ENCODE measurements at regions not wholly inside any gene's neighbourhood (a gene's known extent, or its start where the extent isn't known, plus 50 kb on each side); places are given as distances from the start of the nearest gene placed in this dataset.

- TF ChIP-seq ZNF8 (CRISPR knock-in tag; IDR thresholded peaks at IDR 0.05) (no peak), POU6F1 (CRISPR knock-in tag; IDR thresholded peaks at IDR 0.05; ENCODE audit: borderline replicate concordance, low read depth) (no peak), GLIS3 (CRISPR knock-in tag; IDR thresholded peaks at IDR 0.05) (no peak), OSR1 (CRISPR knock-in tag; IDR thresholded peaks at IDR 0.05) (no peak), TSHZ2 (CRISPR knock-in tag; IDR thresholded peaks at IDR 0.05) (no peak), RARB (CRISPR knock-in tag; IDR thresholded peaks at IDR 0.05) (no peak), ESRRG (CRISPR knock-in tag; IDR thresholded peaks at IDR 0.05) (no peak)
- TF ChIP-seq, protein P1, sequence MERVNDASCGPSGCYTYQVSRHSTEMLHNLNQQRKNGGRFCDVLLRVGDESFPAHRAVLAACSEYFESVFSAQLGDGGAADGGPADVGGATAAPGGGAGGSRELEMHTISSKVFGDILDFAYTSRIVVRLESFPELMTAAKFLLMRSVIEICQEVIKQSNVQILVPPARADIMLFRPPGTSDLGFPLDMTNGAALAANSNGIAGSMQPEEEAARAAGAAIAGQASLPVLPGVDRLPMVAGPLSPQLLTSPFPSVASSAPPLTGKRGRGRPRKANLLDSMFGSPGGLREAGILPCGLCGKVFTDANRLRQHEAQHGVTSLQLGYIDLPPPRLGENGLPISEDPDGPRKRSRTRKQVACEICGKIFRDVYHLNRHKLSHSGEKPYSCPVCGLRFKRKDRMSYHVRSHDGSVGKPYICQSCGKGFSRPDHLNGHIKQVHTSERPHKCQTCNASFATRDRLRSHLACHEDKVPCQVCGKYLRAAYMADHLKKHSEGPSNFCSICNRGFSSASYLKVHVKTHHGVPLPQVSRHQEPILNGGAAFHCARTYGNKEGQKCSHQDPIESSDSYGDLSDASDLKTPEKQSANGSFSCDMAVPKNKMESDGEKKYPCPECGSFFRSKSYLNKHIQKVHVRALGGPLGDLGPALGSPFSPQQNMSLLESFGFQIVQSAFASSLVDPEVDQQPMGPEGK (CRISPR knock-in tag; IDR thresholded peaks at IDR 0.05; ENCODE audit: borderline replicate concordance), result no peak
- no peak for ATAC-seq
Measured at GRCh38 chr6:15096894-15097837, 148.7 kb upstream of the JARID2 start.

GRCh38 chr6:15101130-15101529, 144.7 kb upstream of the JARID2 start:
- no peak for TF ChIP-seq ZFP30 (CRISPR knock-in tag; IDR thresholded peaks at IDR 0.05)
- no peak for TF ChIP-seq POU6F1 (CRISPR knock-in tag; IDR thresholded peaks at IDR 0.05; ENCODE audit: borderline replicate concordance, low read depth)
- TF ChIP-seq ZNF8 (CRISPR knock-in tag; IDR thresholded peaks at IDR 0.05), result no peak
- TF ChIP-seq, protein P1 (CRISPR knock-in tag; IDR thresholded peaks at IDR 0.05; ENCODE audit: borderline replicate concordance), result no peak
- TF ChIP-seq PPARA (CRISPR knock-in tag; IDR thresholded peaks at IDR 0.05; ENCODE audit: borderline replicate concordance), result no peak
- no peak for TF ChIP-seq SNAI2 (CRISPR knock-in tag; IDR thresholded peaks at IDR 0.05)
- no peak for TF ChIP-seq TOX (CRISPR knock-in tag; IDR thresholded peaks at IDR 0.05; ENCODE audit: borderline replicate concordance)
- TF ChIP-seq ISL1 (CRISPR knock-in tag; IDR thresholded peaks at IDR 0.05), result no peak
- TF ChIP-seq ZFP3 (CRISPR knock-in tag; IDR thresholded peaks at IDR 0.05), result no peak
- no peak for ATAC-seq

DNA sequence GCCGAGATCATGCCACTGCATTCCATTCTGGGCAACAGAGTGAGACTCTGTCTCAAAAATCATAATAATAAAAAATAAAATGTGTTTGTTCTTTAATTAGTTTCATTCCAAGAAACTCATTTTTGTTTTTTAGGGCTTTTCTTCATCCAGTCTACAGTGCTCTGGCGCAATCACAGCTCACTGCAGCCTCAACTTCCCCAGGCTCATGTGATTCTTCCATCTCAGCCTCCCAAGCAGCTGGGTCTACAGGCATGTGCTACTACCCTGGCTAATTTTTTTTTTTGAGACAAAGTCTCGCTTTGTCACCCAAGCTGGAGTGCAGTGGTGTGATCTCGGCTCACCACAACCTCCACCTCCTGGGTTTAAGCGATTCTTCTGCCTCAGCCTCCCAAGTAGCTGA, 143.6 kb upstream of the JARID2 start:
- TF ChIP-seq CREB5 (CRISPR knock-in tag; IDR thresholded peaks at IDR 0.05; ENCODE audit: low read depth), result no peak
- no peak for TF ChIP-seq ZNF8 (CRISPR knock-in tag; IDR thresholded peaks at IDR 0.05)
- no peak for TF ChIP-seq ESRRG (CRISPR knock-in tag; IDR thresholded peaks at IDR 0.05)
- no peak for TF ChIP-seq TOX (CRISPR knock-in tag; IDR thresholded peaks at IDR 0.05; ENCODE audit: borderline replicate concordance)
- no peak for TF ChIP-seq RARB (CRISPR knock-in tag; IDR thresholded peaks at IDR 0.05)
- no peak for TF ChIP-seq POU6F1 (CRISPR knock-in tag; IDR thresholded peaks at IDR 0.05; ENCODE audit: borderline replicate concordance, low read depth)
- TF ChIP-seq TCF4 (CRISPR knock-in tag; IDR thresholded peaks at IDR 0.05; ENCODE audit: borderline replicate concordance), result no peak
- no peak for TF ChIP-seq GLIS3 (CRISPR knock-in tag; IDR thresholded peaks at IDR 0.05)
- TF ChIP-seq ZFP30 (CRISPR knock-in tag; IDR thresholded peaks at IDR 0.05), result no peak
- no peak for TF ChIP-seq ZNF70 (CRISPR knock-in tag; IDR thresholded peaks at IDR 0.05)
- TF ChIP-seq SNAI2 (CRISPR knock-in tag; IDR thresholded peaks at IDR 0.05), result no peak
- TF ChIP-seq OSR1 (CRISPR knock-in tag; IDR thresholded peaks at IDR 0.05), result no peak
- TF ChIP-seq, protein P1 (CRISPR knock-in tag; IDR thresholded peaks at IDR 0.05; ENCODE audit: borderline replicate concordance), result no peak
- no peak for ATAC-seq
